ENCODE measurements at regions not wholly inside any gene's neighbourhood (a gene's known extent, or its start where the extent isn't known, plus 50 kb on each side); places are given as distances from the start of the nearest gene placed in this dataset.

- no peak for TF ChIP-seq POLR2A (IDR thresholded peaks at IDR 0.05)
- TF ChIP-seq CTCF (IDR thresholded peaks at IDR 0.05): no peak
These were observed 133.5 kb upstream of the GALNT15 start for GRCh38 chr3:16040991-16041390.
